Astrocyte of the spinal cord (primary cell): ENCODE measurements at regions not wholly inside any gene's neighbourhood (a gene's known extent, or its start where the extent isn't known, plus 50 kb on each side); places are given as distances from the start of the nearest gene placed in this dataset.

Experiments used
- DNase-seq: peaks from one replicate; pipeline ENCODE4 v3.0.0; 2011; ENCODE audit warnings: low read depth, low spot score
- H3K4me3 ChIP-seq: 2 replicates; pipeline ENCODE4 v1.5.1; 2011; ENCODE audit warnings: low read depth, mild to moderate bottlenecking, low read length, moderate library complexity
- in situ Hi-C: cut with HindIII; loops from 2 replicates; pipeline ENCODE4 v1.10.0; 2017; ENCODE audit warnings: low sequenced_read_pairs
- TF ChIP-seq, protein P1 (sequence below): IDR thresholded peaks from 2 replicates; pipeline ENCODE4 v1.5.1; 2012; ENCODE audit warnings: low read depth, mild to moderate bottlenecking, low read length, inconsistent platforms

DNA sequence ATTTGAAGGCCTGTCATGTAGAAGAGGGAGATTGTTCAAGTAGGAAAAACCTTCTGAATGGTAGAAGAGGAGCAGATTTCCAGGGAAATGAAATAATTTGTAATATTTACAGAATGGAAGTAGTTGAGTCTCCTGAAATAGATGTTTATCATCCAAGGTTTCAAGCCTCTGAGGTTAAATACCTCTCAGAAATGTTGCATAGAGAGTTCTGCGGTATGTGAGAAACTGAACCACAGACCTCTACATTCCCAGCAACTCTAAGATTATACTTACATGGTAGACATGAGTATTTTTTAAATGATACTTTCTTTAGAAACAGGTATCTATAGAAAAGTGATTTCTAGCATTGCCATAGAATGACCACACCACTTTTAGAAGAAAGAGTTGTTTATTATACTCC lies 379.8 kb upstream of the FANCL start:
- no peak overlapping the region for H3K4me3 ChIP-seq
- peak; percentile 4 for DNase-seq
- in situ Hi-C loops: no loop called here
- TF ChIP-seq, protein P1, sequence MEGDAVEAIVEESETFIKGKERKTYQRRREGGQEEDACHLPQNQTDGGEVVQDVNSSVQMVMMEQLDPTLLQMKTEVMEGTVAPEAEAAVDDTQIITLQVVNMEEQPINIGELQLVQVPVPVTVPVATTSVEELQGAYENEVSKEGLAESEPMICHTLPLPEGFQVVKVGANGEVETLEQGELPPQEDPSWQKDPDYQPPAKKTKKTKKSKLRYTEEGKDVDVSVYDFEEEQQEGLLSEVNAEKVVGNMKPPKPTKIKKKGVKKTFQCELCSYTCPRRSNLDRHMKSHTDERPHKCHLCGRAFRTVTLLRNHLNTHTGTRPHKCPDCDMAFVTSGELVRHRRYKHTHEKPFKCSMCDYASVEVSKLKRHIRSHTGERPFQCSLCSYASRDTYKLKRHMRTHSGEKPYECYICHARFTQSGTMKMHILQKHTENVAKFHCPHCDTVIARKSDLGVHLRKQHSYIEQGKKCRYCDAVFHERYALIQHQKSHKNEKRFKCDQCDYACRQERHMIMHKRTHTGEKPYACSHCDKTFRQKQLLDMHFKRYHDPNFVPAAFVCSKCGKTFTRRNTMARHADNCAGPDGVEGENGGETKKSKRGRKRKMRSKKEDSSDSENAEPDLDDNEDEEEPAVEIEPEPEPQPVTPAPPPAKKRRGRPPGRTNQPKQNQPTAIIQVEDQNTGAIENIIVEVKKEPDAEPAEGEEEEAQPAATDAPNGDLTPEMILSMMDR: no peak

DNA sequence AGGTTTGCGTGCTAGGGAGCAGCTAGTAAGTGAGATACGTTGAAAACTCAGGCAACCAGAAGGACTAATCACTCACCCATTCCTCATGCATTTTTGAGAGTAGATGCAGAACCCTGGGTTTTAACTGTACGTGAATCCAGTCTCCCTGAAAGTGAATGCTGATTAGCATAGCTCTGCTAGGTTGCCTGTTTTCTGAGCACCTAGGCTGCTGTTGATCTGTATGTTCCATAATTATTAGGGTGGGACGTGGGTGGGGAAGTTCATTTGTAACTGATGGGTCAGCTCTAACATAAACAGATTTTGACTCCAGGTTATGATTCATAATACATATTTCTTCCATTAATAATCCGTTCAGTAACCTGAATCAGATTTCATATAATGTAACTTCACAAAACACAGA lies 379.0 kb upstream of the FANCL start:
- no peak for DNase-seq
- H3K4me3 ChIP-seq: no peak overlapping the region

DNA sequence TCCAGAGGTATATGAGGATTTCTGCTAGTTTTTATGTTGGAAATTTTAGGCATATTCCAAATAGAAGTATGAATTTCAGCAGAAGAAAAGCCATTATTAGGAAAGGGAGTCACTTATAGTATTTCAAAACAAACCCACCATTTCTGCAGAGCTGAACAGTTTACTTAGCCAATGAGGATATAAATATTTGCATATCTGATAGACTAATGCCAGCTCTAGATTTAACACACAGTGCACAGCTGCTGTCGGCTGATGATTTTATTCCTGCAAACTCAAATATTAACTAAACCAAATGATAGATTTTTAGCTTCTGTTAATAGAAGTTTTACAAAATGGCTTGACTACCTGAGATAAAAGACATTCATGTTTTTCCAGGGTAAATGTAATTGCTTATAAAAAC lies 375.8 kb upstream of the FANCL start:
- no peak overlapping the region for H3K4me3 ChIP-seq
- in situ Hi-C loops: no loop called here
- no peak for DNase-seq
- TF ChIP-seq, protein P1: no peak

More for the DNA sequence above, 379.0 kb upstream of the FANCL start:
- TF ChIP-seq, protein P1: no peak
- in situ Hi-C loops: no loop called here

DNA sequence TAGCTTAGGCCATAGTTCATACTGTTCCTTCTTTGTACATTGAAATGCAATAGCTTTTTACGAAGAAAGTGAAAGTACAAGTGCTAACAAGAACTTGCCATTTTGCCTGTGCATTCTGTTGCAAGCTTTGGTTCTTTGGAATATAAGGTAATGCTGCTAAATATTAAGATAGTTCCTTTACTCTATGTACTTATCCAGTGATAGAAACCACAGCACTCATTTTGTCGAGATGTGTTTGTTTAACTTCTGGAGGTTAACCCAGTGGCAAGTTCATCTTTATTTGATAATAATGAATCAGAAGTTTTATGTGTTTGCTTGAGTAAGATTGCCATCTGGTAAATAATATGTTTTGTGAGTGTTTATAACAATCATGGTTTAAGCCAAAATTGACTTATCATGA lies 373.1 kb upstream of the FANCL start:
- H3K4me3 ChIP-seq: no peak overlapping the region
- no peak for DNase-seq
- TF ChIP-seq, protein P1: no peak
- in situ Hi-C loops: no loop called here

DNA sequence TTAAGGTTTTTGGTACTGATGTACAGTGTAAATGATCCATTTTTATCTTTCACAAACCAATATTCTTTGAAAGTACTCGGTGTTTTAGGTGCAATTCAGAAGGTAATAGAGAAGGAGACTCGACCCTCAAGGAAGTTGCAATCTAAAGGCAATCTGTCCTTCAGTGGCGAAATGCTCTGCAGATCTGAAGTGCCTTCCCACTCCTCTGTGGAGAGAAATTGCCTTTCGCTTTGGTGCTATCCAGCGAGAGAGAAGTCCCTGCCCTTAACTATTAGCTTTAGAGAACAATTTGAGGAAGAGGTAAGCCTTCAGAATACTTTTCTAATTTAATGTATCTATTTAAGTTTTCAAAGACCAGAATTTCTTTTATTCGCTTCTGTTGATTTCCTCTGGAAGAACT lies 371.8 kb upstream of the FANCL start:
- no peak overlapping the region for H3K4me3 ChIP-seq
- DNase-seq: no peak
- in situ Hi-C loops: no loop called here
- TF ChIP-seq, protein P1: no peak

DNA sequence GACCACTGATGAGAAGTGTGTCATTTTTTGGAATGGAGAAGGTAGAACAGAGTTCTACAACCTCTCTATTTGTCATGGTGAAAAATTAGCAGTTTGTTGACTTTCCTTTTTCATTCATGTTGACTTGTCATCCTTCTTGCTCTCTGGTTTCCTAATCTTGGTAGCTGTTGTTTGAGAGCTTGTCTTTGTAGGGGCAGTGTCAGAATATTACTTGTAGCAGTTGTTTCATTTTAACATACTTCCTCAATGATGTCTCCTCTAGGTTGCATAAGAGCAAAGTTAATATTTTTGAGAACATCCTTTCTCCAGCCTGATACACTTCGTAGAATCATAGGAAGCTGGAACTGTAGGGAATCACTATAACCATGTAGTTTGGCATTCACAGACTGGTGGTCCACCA lies 368.2 kb upstream of the FANCL start:
- TF ChIP-seq, protein P1: no peak
- in situ Hi-C loops: no loop called here
- no peak for DNase-seq
- no peak overlapping the region for H3K4me3 ChIP-seq

DNA sequence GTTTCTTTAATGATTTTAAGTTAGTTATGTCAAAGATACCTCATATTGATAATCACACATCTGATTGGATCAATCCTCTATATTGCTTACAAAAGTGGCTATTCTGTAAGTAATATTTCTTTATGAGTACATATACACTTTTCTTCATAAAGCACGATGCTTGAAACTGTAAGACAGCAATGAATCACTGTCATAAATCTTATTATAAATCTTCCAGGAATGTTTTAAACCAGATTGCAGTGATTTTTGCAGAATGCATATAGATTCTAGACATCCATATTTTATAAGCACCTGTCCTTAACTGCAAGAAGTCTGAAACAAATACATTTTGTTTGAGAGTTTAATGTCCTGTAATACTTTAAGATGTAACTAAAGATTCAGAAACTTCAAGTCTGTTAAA lies 367.0 kb upstream of the FANCL start:
- in situ Hi-C loops: no loop called here
- TF ChIP-seq, protein P1: no peak
- H3K4me3 ChIP-seq: no peak overlapping the region
- no peak for DNase-seq
